HepG2 (cell line): ENCODE measurements at regions not wholly inside any gene's neighbourhood (a gene's known extent, or its start where the extent isn't known, plus 50 kb on each side); places are given as distances from the start of the nearest gene placed in this dataset.

ENCODE experiments used
- ATAC-seq: fragments of 200-7000 bp; cut with Tn5 transposase; 3 replicates; pipeline ENCODE4 v1.9.1; 2020; ENCODE audit warnings: mild to moderate bottlenecking, moderate library complexity
- BruUV-seq: library from RNA; stranded (reverse); fragments of 400-500 nt; replicated peaks from 2 replicates; lab custom pipeline; 2021; lab: Mats Ljungman, UMichigan
- CTCF ChIA-PET: fragments of 300-600 bp; formaldehyde crosslinking; extraction: SDS; loops from one replicate; lab custom pipeline; 2021; ENCODE audit warnings: low total read pairs, inconsistent platforms, low intra/inter-chr PET ratio; lab: Yijun Ruan, JAX
- POLR2A ChIA-PET: fragments of 350-600 bp; sonication (Branson Sonifier 250); formaldehyde crosslinking; loops from one replicate; lab custom pipeline; 2020; ENCODE audit warnings: antibody characterized with exemption, inconsistent platforms; lab: Yijun Ruan, JAX
- DNase-seq: peaks from one replicate; pipeline ENCODE4 v3.0.0-alpha.2; 2015; ENCODE audit warnings: low spot score
- FAIRE-seq: peaks from 3 replicates; lab custom pipeline; 2011; peaks lifted over from hg19 to GRCh38; lab: Jason Lieb, UNC
- H2AFZ ChIP-seq: one replicate; pipeline ENCODE4 v1.6.1; 2011; ENCODE audit warnings: low read length, inconsistent platforms
- H3K27ac ChIP-seq: fragments of 300-600 bp; 3 replicates; pipeline ENCODE4 v1.8.0; 2011; ENCODE audit warnings: mixed run types, mild to moderate bottlenecking, mixed read lengths, low read length, inconsistent platforms; ENCODE audit not compliant: insufficient read depth; ENCODE audit errors: extremely low read length
- H3K27me3 ChIP-seq, 2 experiments: fragments of 200-600 bp in 1 of 2; 2 replicates in 1 of 2; 3 replicates in 1 of 2; pipeline versions ENCODE4 v1.6.0 to v1.8.0; 2011; ENCODE audit warnings: low read length in 2 of 2, mild to moderate bottlenecking in 2 of 2, moderate library complexity in 2 of 2, inconsistent platforms in 1 of 2; ENCODE audit not compliant: insufficient read depth in 2 of 2, control insufficient read depth in 1 of 2
- H3K36me3 ChIP-seq, 2 experiments: fragments of 200-600 bp in 1 of 2; replicated peaks in 1 of 2; 2 replicates in 1 of 2; 3 replicates in 1 of 2; pipeline versions ENCODE4 v1.5.1 to v1.8.0; 2011; ENCODE audit warnings: low read length in 2 of 2, inconsistent platforms in 1 of 2; ENCODE audit not compliant: insufficient read depth in 2 of 2, control insufficient read depth in 1 of 2
- H3K4me1 ChIP-seq: 2 replicates; pipeline ENCODE4 v1.5.1; 2012; ENCODE audit warnings: low read length, inconsistent platforms; ENCODE audit not compliant: insufficient read depth
- H3K4me2 ChIP-seq: 2 replicates; pipeline ENCODE4 v1.6.0; 2011; ENCODE audit warnings: low read depth, low read length, inconsistent platforms
- H3K4me3 ChIP-seq, 3 experiments: fragments of 200-600 bp in 1 of 3; sonication (generic), shearing (Covaris generic) in 1 of 3; replicated peaks in 1 of 3; 2 replicates each; pipeline ENCODE4 v1.5.1; 2011 to 2016; ENCODE audit warnings: low read length in 3 of 3, inconsistent platforms in 2 of 3, low read depth in 2 of 3, mild to moderate bottlenecking in 2 of 3, control low read depth in 1 of 3, mixed read lengths in 1 of 3; ENCODE audit not compliant: insufficient read depth in 1 of 3
- H3K79me2 ChIP-seq: one replicate; pipeline ENCODE4 v1.6.1; 2011; ENCODE audit warnings: low read length, inconsistent platforms; ENCODE audit not compliant: insufficient read depth
- H3K9ac ChIP-seq: 2 replicates; pipeline ENCODE4 v1.6.0; 2011; ENCODE audit warnings: mild to moderate bottlenecking, low read depth, low read length, inconsistent platforms; ENCODE audit not compliant: insufficient read depth
- H3K9me3 ChIP-seq: 2 replicates; pipeline ENCODE4 v1.5.1; 2012; ENCODE audit warnings: mild to moderate bottlenecking, low read length
- H4K20me1 ChIP-seq: 2 replicates; pipeline ENCODE4 v1.6.0; 2011; ENCODE audit warnings: inconsistent platforms, mild to moderate bottlenecking, low read length, moderate library complexity; ENCODE audit not compliant: insufficient read depth
- CAMTA2 ChIP-seq: sonication (generic); formaldehyde crosslinking; IDR thresholded peaks from 2 replicates; pipeline ENCODE4 v1.4.0; 2020; ENCODE audit warnings: mild to moderate bottlenecking, missing genetic modification reagents, borderline replicate concordance
- CREB1 ChIP-seq, 2 experiments: fragments of 450-650 bp in 1 of 2; IDR thresholded peaks; 2 replicates each; pipeline ENCODE4 v1.6.1; 2016 to 2017; ENCODE audit warnings: control low read depth in 1 of 2, mild to moderate bottlenecking in 1 of 2, missing compliant biosample characterization in 1 of 2, missing genetic modification characterization in 1 of 2
- CREM ChIP-seq, 2 experiments: sonication (generic) in 1 of 2; formaldehyde crosslinking in 1 of 2; IDR thresholded peaks; 2 replicates each; pipeline versions ENCODE4 v1.4.0 to v1.6.1; 2016 to 2020; ENCODE audit warnings: antibody characterized with exemption in 1 of 2, mild to moderate bottlenecking in 1 of 2, missing genetic modification reagents in 1 of 2
- NCOA1 ChIP-seq: sonication (generic); formaldehyde crosslinking; IDR thresholded peaks from 2 replicates; pipeline ENCODE4 v1.9.0; 2021; ENCODE audit warnings: missing genetic modification reagents
- RBAK ChIP-seq: sonication (generic); formaldehyde crosslinking; IDR thresholded peaks from 2 replicates; pipeline ENCODE4 v1.5.1; 2020; ENCODE audit warnings: mild to moderate bottlenecking, missing genetic modification reagents
- RBFOX2 ChIP-seq: fragments of 200-400 bp; formaldehyde crosslinking; IDR thresholded peaks from 2 replicates; pipeline ENCODE4 v1.6.1; 2017; ENCODE audit warnings: low read depth, mild to moderate bottlenecking, low read length
- SRSF9 ChIP-seq: fragments of 200-400 bp; formaldehyde crosslinking; IDR thresholded peaks from 2 replicates; pipeline ENCODE4 v1.6.1; 2018; ENCODE audit warnings: borderline replicate concordance, mild to moderate bottlenecking, low read depth, low read length; ENCODE audit not compliant: insufficient read depth, poor library complexity, severe bottlenecking
- STAG1 ChIP-seq: sonication (generic); formaldehyde crosslinking; IDR thresholded peaks from 2 replicates; pipeline ENCODE4 v1.4.0; 2020; ENCODE audit warnings: missing genetic modification reagents
- TARDBP ChIP-seq: sonication (generic); formaldehyde crosslinking; IDR thresholded peaks from 2 replicates; pipeline ENCODE4 v1.8.0; 2022; ENCODE audit warnings: mild to moderate bottlenecking, missing genetic modification reagents
- ZNF605 ChIP-seq: sonication (generic); formaldehyde crosslinking; IDR thresholded peaks from 2 replicates; pipeline ENCODE4 v1.8.0; 2022; ENCODE audit warnings: mild to moderate bottlenecking, missing genetic modification reagents
- ZNF7 ChIP-seq: IDR thresholded peaks from 2 replicates; pipeline ENCODE4 v1.6.1; 2016; ENCODE audit warnings: missing biosample characterization, missing genetic modification reagents
- WGBS: methylation state at CpG from one replicate; pipeline ENCODE4 v1.1.6; 2017; ENCODE audit warnings: low lambda C conversion rate; 5-methylcytosine and 5-hydroxymethylcytosine counted together
- in situ Hi-C: cut with HindIII; loops from 2 replicates; pipeline ENCODE4 v1.10.0; 2017; ENCODE audit warnings: low pct_unique_long_range_greater_than_20kb; ENCODE audit not compliant: extremely low pct_ligation_motif_present
- intact Hi-C: fragments of 100-400 bp; cut with micrococcal nuclease; formaldehyde crosslinking; loops from one replicate; pipeline ENCODE4 v1.10.0; 2022; ENCODE audit not compliant: unreplicated experiment
- TF ChIP-seq, protein P1 (sequence below): fragments of 450-650 bp; IDR thresholded peaks from 2 replicates; pipeline ENCODE4 v1.6.1; 2016
- TF ChIP-seq, protein P2 (sequence below): sonication (generic); formaldehyde crosslinking; IDR thresholded peaks from 2 replicates; pipeline ENCODE4 v1.5.0; 2020; ENCODE audit warnings: missing genetic modification reagents
- TF ChIP-seq, protein P3 (sequence below): sonication (generic); formaldehyde crosslinking; IDR thresholded peaks from 2 replicates; pipeline ENCODE4 v1.4.0; 2020; ENCODE audit warnings: missing genetic modification reagents, borderline replicate concordance
- TF ChIP-seq, protein P4 (sequence below): IDR thresholded peaks from 2 replicates; pipeline ENCODE4 v1.6.1; 2016; ENCODE audit warnings: low read depth, missing genetic modification reagents, missing compliant biosample characterization

DNA sequence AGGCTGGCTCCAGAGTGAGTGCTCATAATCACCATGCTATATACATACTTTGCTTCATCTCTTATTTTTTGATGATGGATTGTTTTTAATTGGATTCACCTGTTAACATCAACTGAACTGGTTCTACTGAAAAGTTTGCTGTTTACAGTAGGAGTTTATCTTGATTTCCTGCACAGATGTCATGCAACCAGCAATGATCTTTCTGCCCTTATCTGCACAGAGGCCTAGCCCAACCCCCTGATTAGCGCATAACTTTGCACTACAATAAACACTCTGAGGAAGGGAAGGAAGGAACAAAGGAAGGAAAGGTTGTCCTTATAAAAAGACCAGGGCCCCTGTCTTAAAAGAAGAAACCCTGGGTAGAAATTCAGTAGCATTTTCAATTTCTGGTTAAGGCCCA lies 152.9 kb downstream of the RGS9 start:
- ChIA-PET CTCF (no interaction called here), POLR2A (no interaction called here)
- DNase-seq = no peak
- no TSS peak for BruUV-seq
- H3K79me2 ChIP-seq = no peaks in the 10 kb centered on the region
- H3K36me3 ChIP-seq = no peaks in the 10 kb centered on the region
- WGBS = 89% methylated on average over 1 of the region's 1 CpG
- no peak overlapping the region for H3K9ac ChIP-seq
- no peaks in the 10 kb centered on the region for H3K9me3 ChIP-seq
- peaks cover 9% of the 10 kb centered on the region; the same call in 1 of the 2 replicates for H3K4me1 ChIP-seq
- intact Hi-C loops (no loop called here), in situ Hi-C loops (loop anchor here (5.0 kb wide), 1 partner anchor 257 kb away; no protein-coding TSS in a partner anchor)
- H2AFZ ChIP-seq = no peak overlapping the region
- H4K20me1 ChIP-seq = no peaks in the 10 kb centered on the region
- FAIRE-seq = no peak
- no peak overlapping the region for H3K27ac ChIP-seq
- peaks cover 0 to 22% of the 10 kb centered on the region in 2 experiments; a peak in 3 of 5 replicates for H3K27me3 ChIP-seq
- H3K4me3 ChIP-seq = no peak overlapping the region
- ATAC-seq = no peak
- H3K4me2 ChIP-seq = no peak overlapping the region
- TF ChIP-seq, protein P1, sequence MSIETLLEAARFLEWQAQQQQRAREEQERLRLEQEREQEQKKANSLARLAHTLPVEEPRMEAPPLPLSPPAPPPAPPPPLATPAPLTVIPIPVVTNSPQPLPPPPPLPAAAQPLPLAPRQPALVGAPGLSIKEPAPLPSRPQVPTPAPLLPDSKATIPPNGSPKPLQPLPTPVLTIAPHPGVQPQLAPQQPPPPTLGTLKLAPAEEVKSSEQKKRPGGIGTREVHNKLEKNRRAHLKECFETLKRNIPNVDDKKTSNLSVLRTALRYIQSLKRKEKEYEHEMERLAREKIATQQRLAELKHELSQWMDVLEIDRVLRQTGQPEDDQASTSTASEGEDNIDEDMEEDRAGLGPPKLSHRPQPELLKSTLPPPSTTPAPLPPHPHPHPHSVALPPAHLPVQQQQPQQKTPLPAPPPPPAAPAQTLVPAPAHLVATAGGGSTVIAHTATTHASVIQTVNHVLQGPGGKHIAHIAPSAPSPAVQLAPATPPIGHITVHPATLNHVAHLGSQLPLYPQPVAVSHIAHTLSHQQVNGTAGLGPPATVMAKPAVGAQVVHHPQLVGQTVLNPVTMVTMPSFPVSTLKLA = no peak
- TF ChIP-seq TARDBP (CRISPR knock-in tag) (no peak), RBFOX2 (no peak), RBAK (CRISPR knock-in tag) (no peak), CREB1 (IDR thresholded peaks at IDR 0.05) (no peak), CREB1 (CRISPR knock-in tag; IDR thresholded peaks at IDR 0.05) (no peak), CAMTA2 (CRISPR knock-in tag) (no peak), SRSF9 (no peak), NCOA1 (CRISPR knock-in tag) (no peak), CREM (IDR thresholded peaks at IDR 0.05) (no peak), CREM (CRISPR knock-in tag; IDR thresholded peaks at IDR 0.05) (no peak), ZNF7 (CRISPR knock-in tag) (no peak), STAG1 (CRISPR knock-in tag) (no peak), ZNF605 (CRISPR knock-in tag) (no peak)
- TF ChIP-seq, protein P2, sequence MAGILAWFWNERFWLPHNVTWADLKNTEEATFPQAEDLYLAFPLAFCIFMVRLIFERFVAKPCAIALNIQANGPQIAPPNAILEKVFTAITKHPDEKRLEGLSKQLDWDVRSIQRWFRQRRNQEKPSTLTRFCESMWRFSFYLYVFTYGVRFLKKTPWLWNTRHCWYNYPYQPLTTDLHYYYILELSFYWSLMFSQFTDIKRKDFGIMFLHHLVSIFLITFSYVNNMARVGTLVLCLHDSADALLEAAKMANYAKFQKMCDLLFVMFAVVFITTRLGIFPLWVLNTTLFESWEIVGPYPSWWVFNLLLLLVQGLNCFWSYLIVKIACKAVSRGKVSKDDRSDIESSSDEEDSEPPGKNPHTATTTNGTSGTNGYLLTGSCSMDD = no peak
- TF ChIP-seq, protein P3, sequence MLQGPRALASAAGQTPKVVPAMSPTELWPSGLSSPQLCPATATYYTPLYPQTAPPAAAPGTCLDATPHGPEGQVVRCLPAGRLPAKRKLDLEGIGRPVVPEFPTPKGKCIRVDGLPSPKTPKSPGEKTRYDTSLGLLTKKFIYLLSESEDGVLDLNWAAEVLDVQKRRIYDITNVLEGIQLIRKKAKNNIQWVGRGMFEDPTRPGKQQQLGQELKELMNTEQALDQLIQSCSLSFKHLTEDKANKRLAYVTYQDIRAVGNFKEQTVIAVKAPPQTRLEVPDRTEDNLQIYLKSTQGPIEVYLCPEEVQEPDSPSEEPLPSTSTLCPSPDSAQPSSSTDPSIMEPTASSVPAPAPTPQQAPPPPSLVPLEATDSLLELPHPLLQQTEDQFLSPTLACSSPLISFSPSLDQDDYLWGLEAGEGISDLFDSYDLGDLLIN = no peak
- TF ChIP-seq, protein P4, sequence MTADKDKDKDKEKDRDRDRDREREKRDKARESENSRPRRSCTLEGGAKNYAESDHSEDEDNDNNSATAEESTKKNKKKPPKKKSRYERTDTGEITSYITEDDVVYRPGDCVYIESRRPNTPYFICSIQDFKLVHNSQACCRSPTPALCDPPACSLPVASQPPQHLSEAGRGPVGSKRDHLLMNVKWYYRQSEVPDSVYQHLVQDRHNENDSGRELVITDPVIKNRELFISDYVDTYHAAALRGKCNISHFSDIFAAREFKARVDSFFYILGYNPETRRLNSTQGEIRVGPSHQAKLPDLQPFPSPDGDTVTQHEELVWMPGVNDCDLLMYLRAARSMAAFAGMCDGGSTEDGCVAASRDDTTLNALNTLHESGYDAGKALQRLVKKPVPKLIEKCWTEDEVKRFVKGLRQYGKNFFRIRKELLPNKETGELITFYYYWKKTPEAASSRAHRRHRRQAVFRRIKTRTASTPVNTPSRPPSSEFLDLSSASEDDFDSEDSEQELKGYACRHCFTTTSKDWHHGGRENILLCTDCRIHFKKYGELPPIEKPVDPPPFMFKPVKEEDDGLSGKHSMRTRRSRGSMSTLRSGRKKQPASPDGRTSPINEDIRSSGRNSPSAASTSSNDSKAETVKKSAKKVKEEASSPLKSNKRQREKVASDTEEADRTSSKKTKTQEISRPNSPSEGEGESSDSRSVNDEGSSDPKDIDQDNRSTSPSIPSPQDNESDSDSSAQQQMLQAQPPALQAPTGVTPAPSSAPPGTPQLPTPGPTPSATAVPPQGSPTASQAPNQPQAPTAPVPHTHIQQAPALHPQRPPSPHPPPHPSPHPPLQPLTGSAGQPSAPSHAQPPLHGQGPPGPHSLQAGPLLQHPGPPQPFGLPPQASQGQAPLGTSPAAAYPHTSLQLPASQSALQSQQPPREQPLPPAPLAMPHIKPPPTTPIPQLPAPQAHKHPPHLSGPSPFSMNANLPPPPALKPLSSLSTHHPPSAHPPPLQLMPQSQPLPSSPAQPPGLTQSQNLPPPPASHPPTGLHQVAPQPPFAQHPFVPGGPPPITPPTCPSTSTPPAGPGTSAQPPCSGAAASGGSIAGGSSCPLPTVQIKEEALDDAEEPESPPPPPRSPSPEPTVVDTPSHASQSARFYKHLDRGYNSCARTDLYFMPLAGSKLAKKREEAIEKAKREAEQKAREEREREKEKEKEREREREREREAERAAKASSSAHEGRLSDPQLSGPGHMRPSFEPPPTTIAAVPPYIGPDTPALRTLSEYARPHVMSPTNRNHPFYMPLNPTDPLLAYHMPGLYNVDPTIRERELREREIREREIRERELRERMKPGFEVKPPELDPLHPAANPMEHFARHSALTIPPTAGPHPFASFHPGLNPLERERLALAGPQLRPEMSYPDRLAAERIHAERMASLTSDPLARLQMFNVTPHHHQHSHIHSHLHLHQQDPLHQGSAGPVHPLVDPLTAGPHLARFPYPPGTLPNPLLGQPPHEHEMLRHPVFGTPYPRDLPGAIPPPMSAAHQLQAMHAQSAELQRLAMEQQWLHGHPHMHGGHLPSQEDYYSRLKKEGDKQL (CRISPR knock-in tag) = no peak
